OCI-LY7 (cell line): ENCODE measurements at regions not wholly inside any gene's neighbourhood (a gene's known extent, or its start where the extent isn't known, plus 50 kb on each side); places are given as distances from the start of the nearest gene placed in this dataset.

ENCODE experiments used
- CTCF ChIP-seq: fragments of 200-600 bp; sonication (generic); conservative IDR thresholded peaks from 2 replicates; pipeline ENCODE4 v1.5.1; 2014; ENCODE audit warnings: mild to moderate bottlenecking, antibody characterized with exemption, low read length, moderate library complexity, mixed read lengths
- EZH2phosphoT487 ChIP-seq: fragments of 200-600 bp; sonication (generic); IDR thresholded peaks from 2 replicates; pipeline ENCODE4 v1.6.1; 2018; ENCODE audit warnings: low read depth, borderline replicate concordance, mild to moderate bottlenecking, mixed run types, antibody characterized with exemption, low read length, moderate library complexity, mixed read lengths

DNA sequence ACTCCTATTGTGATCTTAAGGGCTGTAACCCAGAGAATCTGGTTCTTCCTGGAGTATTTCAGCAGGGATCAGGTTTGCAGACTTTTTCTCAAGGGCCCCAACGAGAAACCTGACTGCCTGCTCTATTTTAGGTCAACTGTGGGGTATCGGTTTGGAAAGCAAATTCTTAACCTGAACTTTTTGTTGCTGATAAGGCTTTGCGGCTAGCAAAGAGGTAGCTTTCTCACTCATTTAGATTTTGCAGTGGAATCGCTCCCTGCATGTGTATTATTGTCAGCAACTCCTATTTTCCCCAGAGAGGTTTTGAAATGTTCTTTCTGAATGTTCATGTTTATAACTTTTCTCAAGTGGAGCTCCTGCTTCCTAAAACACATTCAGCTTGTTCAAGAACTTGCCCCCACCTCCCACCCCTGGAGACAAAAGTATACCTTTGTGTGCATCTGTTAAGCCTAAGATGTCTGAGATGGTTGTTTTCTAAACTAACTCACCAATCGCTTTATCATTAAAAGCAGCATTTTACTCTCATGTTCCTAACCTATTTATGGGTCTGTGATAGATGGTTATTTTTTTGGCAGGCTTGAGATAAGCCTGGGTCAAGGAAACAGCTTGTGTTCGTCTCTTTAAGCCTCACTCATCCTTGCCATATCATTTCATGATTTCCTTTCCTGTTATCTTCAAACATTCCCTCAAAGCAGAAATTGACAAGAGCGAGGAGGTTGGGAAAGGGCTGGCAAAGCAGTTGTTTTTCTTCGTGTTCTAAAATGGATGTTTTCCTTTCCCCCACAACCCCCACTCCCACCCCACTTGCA lies 129.8 kb downstream of the BAMBI start:
- TF ChIP-seq CTCF: no peak
- no peak for TF ChIP-seq EZH2phosphoT487
